PFSK-1 (cell line): ENCODE measurements at regions not wholly inside any gene's neighbourhood (a gene's known extent, or its start where the extent isn't known, plus 50 kb on each side); places are given as distances from the start of the nearest gene placed in this dataset.

Experiments
- FOXP2 ChIP-seq: optimal IDR thresholded peaks from 2 replicates; pipeline ENCODE3; 2011; ENCODE audit warnings: borderline replicate concordance, control low read depth, inconsistent platforms; ENCODE audit not compliant: insufficient read depth; ENCODE audit errors: extremely low read length, extremely low read depth
- POLR2AphosphoS5 ChIP-seq: IDR thresholded peaks from 2 replicates; pipeline ENCODE4 v1.6.1; 2012; ENCODE audit warnings: low read depth, mild to moderate bottlenecking, control low read depth, low read length, moderate library complexity
- SIN3A ChIP-seq: IDR thresholded peaks from 2 replicates; pipeline ENCODE4 v1.6.1; 2012; ENCODE audit warnings: mild to moderate bottlenecking, low read length, moderate library complexity, borderline replicate concordance; ENCODE audit not compliant: insufficient read depth
- TAF1 ChIP-seq: IDR thresholded peaks from 2 replicates; pipeline ENCODE4 v1.6.1; 2012; ENCODE audit warnings: low read length, control low read depth, borderline replicate concordance; ENCODE audit not compliant: insufficient read depth
- TF ChIP-seq, protein P1 (sequence below), 2 experiments: IDR thresholded peaks; 2 replicates each; pipeline versions ENCODE4 v1.6.1 to v1.8.0; 2011 to 2012; ENCODE audit warnings: low read depth in 2 of 2, low read length in 2 of 2, control low read depth in 1 of 2, inconsistent platforms in 1 of 2, mild to moderate bottlenecking in 1 of 2, moderate library complexity in 1 of 2; ENCODE audit not compliant: insufficient read depth in 1 of 2

DNA sequence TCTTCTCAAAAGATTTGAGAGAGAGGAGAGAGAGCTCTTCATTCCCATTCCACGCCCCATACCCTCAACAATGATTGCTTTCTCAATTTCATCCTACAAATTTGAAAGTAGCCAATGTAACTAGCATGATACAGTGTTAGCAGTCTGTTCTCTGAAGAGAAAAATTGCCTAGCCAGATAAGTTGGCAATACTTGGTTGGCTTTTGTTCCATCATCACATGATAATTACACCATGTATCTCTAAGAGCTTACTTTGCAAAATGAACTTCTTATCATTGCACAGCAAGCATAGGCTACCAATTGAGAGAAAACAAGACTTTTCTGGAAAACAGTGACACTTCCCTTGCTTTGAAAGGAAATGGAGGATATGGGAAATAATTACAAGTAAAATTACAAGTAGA is 68.9 kb downstream of the FSCB start:
- TF ChIP-seq SIN3A, result no peak
- TF ChIP-seq FOXP2, result no peak
- TF ChIP-seq POLR2AphosphoS5, result no peak
- TF ChIP-seq, protein P1, sequence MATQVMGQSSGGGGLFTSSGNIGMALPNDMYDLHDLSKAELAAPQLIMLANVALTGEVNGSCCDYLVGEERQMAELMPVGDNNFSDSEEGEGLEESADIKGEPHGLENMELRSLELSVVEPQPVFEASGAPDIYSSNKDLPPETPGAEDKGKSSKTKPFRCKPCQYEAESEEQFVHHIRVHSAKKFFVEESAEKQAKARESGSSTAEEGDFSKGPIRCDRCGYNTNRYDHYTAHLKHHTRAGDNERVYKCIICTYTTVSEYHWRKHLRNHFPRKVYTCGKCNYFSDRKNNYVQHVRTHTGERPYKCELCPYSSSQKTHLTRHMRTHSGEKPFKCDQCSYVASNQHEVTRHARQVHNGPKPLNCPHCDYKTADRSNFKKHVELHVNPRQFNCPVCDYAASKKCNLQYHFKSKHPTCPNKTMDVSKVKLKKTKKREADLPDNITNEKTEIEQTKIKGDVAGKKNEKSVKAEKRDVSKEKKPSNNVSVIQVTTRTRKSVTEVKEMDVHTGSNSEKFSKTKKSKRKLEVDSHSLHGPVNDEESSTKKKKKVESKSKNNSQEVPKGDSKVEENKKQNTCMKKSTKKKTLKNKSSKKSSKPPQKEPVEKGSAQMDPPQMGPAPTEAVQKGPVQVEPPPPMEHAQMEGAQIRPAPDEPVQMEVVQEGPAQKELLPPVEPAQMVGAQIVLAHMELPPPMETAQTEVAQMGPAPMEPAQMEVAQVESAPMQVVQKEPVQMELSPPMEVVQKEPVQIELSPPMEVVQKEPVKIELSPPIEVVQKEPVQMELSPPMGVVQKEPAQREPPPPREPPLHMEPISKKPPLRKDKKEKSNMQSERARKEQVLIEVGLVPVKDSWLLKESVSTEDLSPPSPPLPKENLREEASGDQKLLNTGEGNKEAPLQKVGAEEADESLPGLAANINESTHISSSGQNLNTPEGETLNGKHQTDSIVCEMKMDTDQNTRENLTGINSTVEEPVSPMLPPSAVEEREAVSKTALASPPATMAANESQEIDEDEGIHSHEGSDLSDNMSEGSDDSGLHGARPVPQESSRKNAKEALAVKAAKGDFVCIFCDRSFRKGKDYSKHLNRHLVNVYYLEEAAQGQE (IDR thresholded peaks at IDR 0.05; ENCODE audit: insufficient read depth in 1 of 2, low read depth in 2 of 2, low read length in 2 of 2), result no peak
- TF ChIP-seq TAF1, result no peak

DNA sequence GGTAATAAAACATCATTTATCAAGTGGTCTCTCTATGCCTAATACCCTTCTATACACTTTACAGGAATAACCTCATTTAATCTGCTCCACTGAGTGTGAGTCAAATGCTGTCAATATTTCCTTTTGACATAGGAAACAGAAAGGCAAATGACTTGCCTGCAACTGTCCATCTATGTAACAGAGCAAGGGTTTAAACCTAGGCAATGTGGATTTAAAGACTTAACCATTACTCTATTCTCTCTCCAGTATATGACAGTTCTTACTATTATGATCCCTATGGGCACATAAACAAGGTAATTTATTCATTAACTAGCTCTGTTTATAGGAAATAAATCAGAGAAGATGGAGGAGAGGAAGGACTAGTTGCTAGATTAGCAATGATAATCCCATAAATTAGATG is 70.6 kb downstream of the FSCB start:
- no peak for TF ChIP-seq TAF1
- TF ChIP-seq FOXP2, result no peak
- TF ChIP-seq, protein P1 (IDR thresholded peaks at IDR 0.05; ENCODE audit: insufficient read depth in 1 of 2, low read depth in 2 of 2, low read length in 2 of 2), result no peak
- no peak for TF ChIP-seq SIN3A
- no peak for TF ChIP-seq POLR2AphosphoS5

DNA sequence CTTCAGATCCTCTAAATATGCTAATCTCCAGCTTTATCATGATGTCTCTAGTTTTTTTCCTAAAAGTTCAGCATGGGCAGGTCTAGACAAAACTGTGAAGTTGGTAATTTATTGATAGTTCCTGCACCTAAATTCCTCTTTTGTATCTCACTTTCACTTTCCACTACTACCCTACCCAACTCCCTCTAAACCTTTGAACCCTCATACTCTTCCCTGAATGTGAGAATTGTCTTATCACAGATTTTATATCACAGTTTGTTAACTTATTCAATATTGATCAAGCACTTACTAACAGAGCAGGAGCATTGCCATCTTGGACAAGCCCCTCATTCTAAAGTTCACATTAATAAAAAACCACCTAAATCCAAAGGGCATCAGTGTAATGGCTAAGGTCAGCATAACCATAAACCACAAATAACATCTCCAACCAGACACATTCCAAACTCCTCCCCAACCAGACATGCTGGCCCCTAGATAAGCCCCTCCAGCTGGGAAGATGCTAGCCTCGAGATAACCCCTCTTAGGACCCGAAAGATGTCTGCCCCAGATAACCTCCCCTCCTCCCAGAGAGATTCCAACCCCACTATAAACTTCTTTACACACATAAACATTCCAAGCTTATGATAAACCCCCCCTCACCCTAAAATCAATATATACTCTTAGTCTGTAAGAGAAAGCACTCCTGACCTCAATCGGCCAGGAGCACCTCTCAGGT is 78.7 kb downstream of the FSCB start:
- TF ChIP-seq TAF1, result no peak
- TF ChIP-seq POLR2AphosphoS5, result no peak
- TF ChIP-seq, protein P1 (IDR thresholded peaks at IDR 0.05; ENCODE audit: insufficient read depth in 1 of 2, low read depth in 2 of 2, low read length in 2 of 2), result no peak
- no peak for TF ChIP-seq FOXP2
- TF ChIP-seq SIN3A, result no peak

DNA sequence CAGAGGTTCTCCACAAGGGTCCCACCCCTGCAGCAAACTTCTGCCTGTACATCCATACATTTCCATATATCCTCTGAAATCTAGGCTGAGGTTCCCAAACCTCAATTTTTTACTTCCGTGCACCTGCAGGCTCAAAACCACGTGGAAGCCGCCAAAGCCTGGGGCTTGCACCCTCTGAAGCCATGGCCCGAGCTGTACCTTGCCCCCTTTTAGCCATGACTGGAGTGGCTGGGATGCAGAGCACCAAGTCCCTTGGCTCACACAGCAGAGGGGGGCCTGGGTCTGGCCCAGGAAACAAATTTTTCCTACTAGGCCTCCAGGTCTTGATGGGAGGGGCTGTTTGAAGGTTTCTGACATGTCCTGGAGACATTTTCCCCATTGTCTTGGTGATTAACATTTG is 84.4 kb downstream of the FSCB start:
- no peak for TF ChIP-seq TAF1
- no peak for TF ChIP-seq POLR2AphosphoS5
- no peak for TF ChIP-seq FOXP2
- no peak for TF ChIP-seq SIN3A
- TF ChIP-seq, protein P1 (IDR thresholded peaks at IDR 0.05; ENCODE audit: insufficient read depth in 1 of 2, low read depth in 2 of 2, low read length in 2 of 2), result no peak

DNA sequence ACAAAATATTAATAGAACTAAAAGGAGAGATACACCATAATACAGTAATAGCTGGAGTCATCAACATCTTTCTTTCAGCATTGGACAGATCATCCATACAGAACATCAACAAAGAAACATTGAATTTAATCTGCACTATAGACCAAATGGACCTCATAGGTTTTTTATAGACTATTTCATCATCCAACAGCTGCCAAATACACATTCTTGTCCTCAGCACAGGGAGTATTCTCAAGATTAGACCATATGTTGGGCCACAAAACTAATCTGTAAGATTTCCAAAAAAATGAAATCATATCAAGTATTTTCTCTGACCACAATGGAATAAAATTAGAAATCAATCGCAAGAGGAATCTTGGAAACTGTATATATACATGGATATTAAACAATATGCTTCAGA is 86.9 kb downstream of the FSCB start:
- TF ChIP-seq, protein P1 (IDR thresholded peaks at IDR 0.05; ENCODE audit: insufficient read depth in 1 of 2, low read depth in 2 of 2, low read length in 2 of 2), result no peak
- TF ChIP-seq FOXP2, result no peak
- no peak for TF ChIP-seq SIN3A
- TF ChIP-seq TAF1, result no peak
- TF ChIP-seq POLR2AphosphoS5, result no peak
